RKO (cell line): ENCODE measurements at regions not wholly inside any gene's neighbourhood (a gene's known extent, or its start where the extent isn't known, plus 50 kb on each side); places are given as distances from the start of the nearest gene placed in this dataset.

ENCODE experiments used
- DNase-seq: peaks from one replicate; pipeline ENCODE4 v3.0.0-alpha.2; 2016; ENCODE audit warnings: low spot score

- DNase-seq, result no peak
Observed at GRCh38 chr17:73815474-73815873, 171.2 kb upstream of the SDK2 start.

- DNase-seq, result no peak
Observed at GRCh38 chr17:73819440-73820395, 175.5 kb upstream of the SDK2 start.

GRCh38 chr17:73820686-73821448 lies 176.6 kb upstream of the SDK2 start:
- DNase-seq, result no peak

GRCh38 chr17:73821665-73822064 lies 177.4 kb upstream of the SDK2 start:
- DNase-seq, result no peak

DNA sequence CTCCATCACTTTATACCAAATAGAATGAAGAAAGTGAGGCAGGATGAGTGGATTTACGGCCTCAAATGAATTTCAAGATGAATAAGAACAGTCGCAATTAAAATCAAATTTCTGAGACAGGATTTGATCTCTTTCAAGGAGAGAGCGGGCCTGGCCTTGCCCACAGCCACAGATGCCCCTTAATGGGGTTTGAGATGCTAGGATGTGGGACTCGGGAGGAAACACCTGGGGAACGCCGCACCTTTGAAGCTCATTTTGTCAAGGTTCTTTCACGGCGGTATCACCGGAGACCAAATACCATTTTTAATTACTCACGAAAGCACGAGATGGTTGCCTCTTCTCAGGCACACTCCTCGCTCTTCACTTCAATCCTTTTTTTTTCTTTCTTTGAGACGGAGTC lies 178.1 kb upstream of the SDK2 start:
- DNase-seq, result no peak

- DNase-seq, result no peak
Observed at GRCh38 chr17:73823684-73824083, 179.4 kb upstream of the SDK2 start.

GRCh38 chr17:73824321-73824720 lies 180.1 kb upstream of the SDK2 start:
- no peak for DNase-seq

- no peak for DNase-seq
Observed at GRCh38 chr17:73826181-73826871, 182.1 kb upstream of the SDK2 start.

GRCh38 chr17:73826872-73827228 lies 182.6 kb upstream of the SDK2 start:
- no peak for DNase-seq

GRCh38 chr17:73827627-73828291 lies 183.5 kb upstream of the SDK2 start:
- no peak for DNase-seq

DNA sequence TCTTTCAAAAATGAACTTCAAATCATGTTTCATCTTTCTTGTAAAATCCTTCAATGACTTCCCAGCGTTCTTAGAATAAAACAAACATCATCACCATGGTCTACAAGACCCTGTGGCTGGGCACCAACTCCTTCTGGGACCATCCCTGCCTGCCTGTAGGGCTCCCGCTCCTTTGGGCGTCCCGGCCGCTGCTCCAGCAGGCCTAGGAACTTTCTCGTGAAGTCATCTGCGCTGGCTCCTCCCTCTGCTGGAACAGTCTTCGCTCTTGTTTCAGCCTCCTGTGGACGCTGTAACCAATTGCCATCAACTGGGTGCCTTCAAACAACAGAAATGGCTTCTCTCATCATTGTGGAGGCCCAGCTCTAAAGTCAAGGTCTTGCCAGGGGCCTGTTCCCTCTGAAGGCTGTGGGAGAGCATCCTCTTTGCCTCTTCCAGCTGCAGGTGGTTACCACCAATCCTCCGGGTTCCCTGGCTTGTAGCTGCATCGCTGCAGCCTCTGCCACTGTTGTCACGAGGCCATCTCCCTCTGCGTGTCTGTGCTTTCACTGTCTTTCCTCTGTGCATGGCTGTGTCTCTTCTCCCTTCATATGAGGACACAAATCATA lies 185.5 kb upstream of the SDK2 start:
- no peak for DNase-seq

DNA sequence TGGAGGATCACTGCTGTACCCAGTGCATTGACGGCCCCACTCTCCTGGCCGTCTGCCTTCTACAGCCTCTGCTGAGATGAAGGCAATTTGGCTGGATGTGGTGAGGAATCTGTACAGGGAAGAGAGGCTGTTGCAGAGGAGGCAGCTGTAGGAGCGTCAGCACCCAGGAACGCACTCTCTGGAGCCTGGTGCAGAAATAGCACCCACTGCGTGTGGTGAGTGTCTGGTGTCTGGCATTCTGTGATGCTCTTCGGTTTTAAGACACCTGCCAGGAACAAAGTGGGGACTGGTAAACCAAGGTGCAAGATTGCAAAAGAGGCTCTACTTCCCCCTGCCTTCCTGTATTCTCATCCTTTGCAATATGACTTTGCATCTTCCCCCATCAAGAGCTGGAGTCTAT lies 187.5 kb upstream of the SDK2 start:
- no peak for DNase-seq

DNA sequence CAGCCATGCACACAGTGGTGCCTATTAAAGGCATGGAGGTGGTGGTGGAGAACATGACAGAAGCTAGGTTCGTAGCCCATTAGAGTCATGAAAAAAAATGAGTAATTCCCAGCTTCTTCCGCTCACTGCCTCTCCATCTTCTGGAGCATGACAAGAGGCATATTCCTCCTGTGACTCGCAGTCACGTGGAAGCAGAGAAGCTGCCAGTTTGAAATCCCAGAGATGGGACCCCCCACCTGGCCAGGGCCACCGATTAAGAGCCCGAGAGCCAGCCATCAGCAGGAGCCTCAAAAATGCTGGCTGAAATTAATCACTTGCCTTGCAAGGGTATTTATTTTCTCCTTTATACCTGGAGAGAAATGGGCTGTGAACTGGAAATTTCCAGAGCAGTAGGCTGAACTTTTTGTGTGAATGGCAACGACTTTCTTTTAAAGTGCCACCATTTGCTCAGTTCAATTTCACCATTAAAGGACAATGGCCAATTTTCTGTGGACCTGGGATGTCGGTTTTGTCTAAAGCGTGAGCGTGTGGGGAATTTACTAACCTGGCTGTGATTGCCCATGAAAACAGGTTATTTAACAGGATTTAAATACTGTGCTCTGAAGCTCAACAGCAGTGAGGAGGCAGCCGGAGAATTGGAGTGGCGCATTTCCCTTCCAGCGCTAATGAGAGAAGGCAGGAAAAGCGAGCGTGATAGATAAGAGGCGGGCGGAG lies 189.7 kb upstream of the SDK2 start:
- no peak for DNase-seq

GRCh38 chr17:73834684-73835343 lies 190.6 kb upstream of the SDK2 start:
- no peak for DNase-seq

GRCh38 chr17:73835605-73836004 lies 191.4 kb upstream of the SDK2 start:
- no peak for DNase-seq

GRCh38 chr17:73838815-73839214 lies 194.6 kb upstream of the SDK2 start:
- DNase-seq, result no peak

GRCh38 chr17:73840829-73841228 lies 196.6 kb upstream of the SDK2 start:
- no peak for DNase-seq

GRCh38 chr17:73841431-73842060 lies 197.3 kb upstream of the SDK2 start:
- no peak for DNase-seq

- no peak for DNase-seq
Observed at GRCh38 chr17:73847952-73848351, 203.7 kb upstream of the SDK2 start.

GRCh38 chr17:73850426-73850825 lies 206.2 kb upstream of the SDK2 start:
- DNase-seq, result no peak
